ENCODE measurements at regions not wholly inside any gene's neighbourhood (a gene's known extent, or its start where the extent isn't known, plus 50 kb on each side); places are given as distances from the start of the nearest gene placed in this dataset.

- no peaks in the 10 kb centered on the region for H3K9me2 ChIP-seq (replicated peaks; ENCODE audit: insufficient read depth, low read length)
- TF ChIP-seq, protein P1, sequence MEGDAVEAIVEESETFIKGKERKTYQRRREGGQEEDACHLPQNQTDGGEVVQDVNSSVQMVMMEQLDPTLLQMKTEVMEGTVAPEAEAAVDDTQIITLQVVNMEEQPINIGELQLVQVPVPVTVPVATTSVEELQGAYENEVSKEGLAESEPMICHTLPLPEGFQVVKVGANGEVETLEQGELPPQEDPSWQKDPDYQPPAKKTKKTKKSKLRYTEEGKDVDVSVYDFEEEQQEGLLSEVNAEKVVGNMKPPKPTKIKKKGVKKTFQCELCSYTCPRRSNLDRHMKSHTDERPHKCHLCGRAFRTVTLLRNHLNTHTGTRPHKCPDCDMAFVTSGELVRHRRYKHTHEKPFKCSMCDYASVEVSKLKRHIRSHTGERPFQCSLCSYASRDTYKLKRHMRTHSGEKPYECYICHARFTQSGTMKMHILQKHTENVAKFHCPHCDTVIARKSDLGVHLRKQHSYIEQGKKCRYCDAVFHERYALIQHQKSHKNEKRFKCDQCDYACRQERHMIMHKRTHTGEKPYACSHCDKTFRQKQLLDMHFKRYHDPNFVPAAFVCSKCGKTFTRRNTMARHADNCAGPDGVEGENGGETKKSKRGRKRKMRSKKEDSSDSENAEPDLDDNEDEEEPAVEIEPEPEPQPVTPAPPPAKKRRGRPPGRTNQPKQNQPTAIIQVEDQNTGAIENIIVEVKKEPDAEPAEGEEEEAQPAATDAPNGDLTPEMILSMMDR (IDR thresholded peaks at IDR 0.05; ENCODE audit: insufficient read depth, low read length, poor library complexity, severe bottlenecking): no peak
- TF ChIP-seq EZH2phosphoT487 (conservative IDR thresholded peaks at IDR 0.05; ENCODE audit: low read length): no peak
- no peak overlapping the region for H3K9ac ChIP-seq (ENCODE audit: low read length)
- no peak overlapping the region for H2AFZ ChIP-seq (ENCODE audit: low read depth, low read length, severe bottlenecking)
- no peaks in the 10 kb centered on the region for H4K20me1 ChIP-seq (ENCODE audit: low read depth, low read length)
- H3K4me2 ChIP-seq (ENCODE audit: low read depth, low read length, poor library complexity, severe bottlenecking): no peak overlapping the region
- H3K79me2 ChIP-seq (ENCODE audit: insufficient read depth, low read length): no peaks in the 10 kb centered on the region
- H3K27ac ChIP-seq (ENCODE audit: low read depth, low read length): no peak overlapping the region
- no peaks in the 10 kb centered on the region for H3K36me3 ChIP-seq (ENCODE audit: low read length)
- no peak overlapping the region for H3K4me3 ChIP-seq (ENCODE audit: insufficient read depth, low read length, poor library complexity, severe bottlenecking)
- no peaks in the 10 kb centered on the region for H3K27me3 ChIP-seq (ENCODE audit: low read length)
- H3K9me3 ChIP-seq (ENCODE audit: insufficient read depth, low read length): no peaks in the 10 kb centered on the region
- no peaks in the 10 kb centered on the region for H3F3A ChIP-seq (ENCODE audit: insufficient read depth)
These were observed 752.6 kb upstream of the PHF14 start for GRCh38 chr7:10221084-10221483.

DNA sequence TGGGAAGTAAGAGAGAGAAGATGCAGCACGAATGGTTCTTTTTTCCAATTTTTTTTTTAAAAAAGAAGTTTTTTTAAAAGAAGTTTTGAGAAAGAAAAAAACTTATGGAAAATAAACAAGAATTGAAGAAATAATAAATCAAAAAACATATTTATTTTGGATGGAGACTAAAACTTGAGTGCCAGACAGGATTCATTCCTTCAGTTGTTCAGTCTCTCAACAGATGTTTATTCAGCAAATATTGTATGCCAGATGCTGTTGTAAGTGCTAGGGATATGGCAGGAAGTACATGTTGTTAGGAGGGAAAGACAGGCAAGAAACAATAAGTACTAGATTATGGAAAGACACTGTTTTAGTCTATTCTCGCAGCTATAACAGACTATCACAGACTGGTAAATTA, 750.7 kb upstream of the PHF14 start:
- Histone ChIP-seq H3K27me3 (ENCODE audit: low read length) (no peaks in the 10 kb centered on the region), H3K9ac (ENCODE audit: low read length) (no peak overlapping the region), H3F3A (ENCODE audit: insufficient read depth) (no peaks in the 10 kb centered on the region), H4K20me1 (ENCODE audit: low read depth, low read length) (no peaks in the 10 kb centered on the region), H3K36me3 (ENCODE audit: low read length) (no peaks in the 10 kb centered on the region), H3K9me2 (replicated peaks; ENCODE audit: insufficient read depth, low read length) (no peaks in the 10 kb centered on the region), H3K4me3 (ENCODE audit: insufficient read depth, low read length, poor library complexity, severe bottlenecking) (no peak overlapping the region), H3K27ac (ENCODE audit: low read depth, low read length) (no peak overlapping the region), H3K9me3 (ENCODE audit: insufficient read depth, low read length) (no peaks in the 10 kb centered on the region), H3K79me2 (ENCODE audit: insufficient read depth, low read length) (no peaks in the 10 kb centered on the region), H2AFZ (ENCODE audit: low read depth, low read length, severe bottlenecking) (no peak overlapping the region), H3K4me2 (ENCODE audit: low read depth, low read length, poor library complexity, severe bottlenecking) (no peak overlapping the region)
- no peak for TF ChIP-seq EZH2phosphoT487 (conservative IDR thresholded peaks at IDR 0.05; ENCODE audit: low read length)
- TF ChIP-seq, protein P1 (IDR thresholded peaks at IDR 0.05; ENCODE audit: insufficient read depth, low read length, poor library complexity, severe bottlenecking): no peak

- Histone ChIP-seq H3K27me3 (ENCODE audit: low read length) (no peaks in the 10 kb centered on the region), H3K9me3 (ENCODE audit: insufficient read depth, low read length) (no peaks in the 10 kb centered on the region), H3K4me2 (ENCODE audit: low read depth, low read length, poor library complexity, severe bottlenecking) (no peak overlapping the region), H4K20me1 (ENCODE audit: low read depth, low read length) (no peaks in the 10 kb centered on the region), H3F3A (ENCODE audit: insufficient read depth) (no peaks in the 10 kb centered on the region), H3K36me3 (ENCODE audit: low read length) (no peaks in the 10 kb centered on the region), H3K9me2 (replicated peaks; ENCODE audit: insufficient read depth, low read length) (no peaks in the 10 kb centered on the region), H2AFZ (ENCODE audit: low read depth, low read length, severe bottlenecking) (no peak overlapping the region), H3K27ac (ENCODE audit: low read depth, low read length) (no peak overlapping the region), H3K79me2 (ENCODE audit: insufficient read depth, low read length) (no peaks in the 10 kb centered on the region), H3K9ac (ENCODE audit: low read length) (no peak overlapping the region), H3K4me3 (ENCODE audit: insufficient read depth, low read length, poor library complexity, severe bottlenecking) (no peak overlapping the region)
- no peak for TF ChIP-seq EZH2phosphoT487 (conservative IDR thresholded peaks at IDR 0.05; ENCODE audit: low read length)
- TF ChIP-seq, protein P1 (IDR thresholded peaks at IDR 0.05; ENCODE audit: insufficient read depth, low read length, poor library complexity, severe bottlenecking): no peak
These were observed 748.4 kb upstream of the PHF14 start for GRCh38 chr7:10225275-10225674.
